ENCODE measurements at regions not wholly inside any gene's neighbourhood (a gene's known extent, or its start where the extent isn't known, plus 50 kb on each side); places are given as distances from the start of the nearest gene placed in this dataset.
A peak's percentile ranks its signal among the peaks of the same experiment; 100 is the strongest.

GRCh38 chrX:45778616-45779015, 577.9 kb upstream of the DIPK2B start:
- DNase-seq (ENCODE audit: insufficient read length, low spot score) (no peak), FAIRE-seq (no peak)
- TF ChIP-seq POLR2A (IDR thresholded peaks at IDR 0.05; ENCODE audit: low read depth, low read length) = no peak

- DNase-seq (ENCODE audit: insufficient read length, low spot score) (no peak), FAIRE-seq (no peak)
- no peak for TF ChIP-seq POLR2A (IDR thresholded peaks at IDR 0.05; ENCODE audit: low read depth, low read length)
Measured at GRCh38 chrX:45777366-45777765, 576.7 kb upstream of the DIPK2B start.

GRCh38 chrX:45775468-45775867, 574.8 kb upstream of the DIPK2B start:
- FAIRE-seq (no peak), DNase-seq (ENCODE audit: insufficient read length, low spot score) (no peak)
- no peak for TF ChIP-seq POLR2A (IDR thresholded peaks at IDR 0.05; ENCODE audit: low read depth, low read length)

- FAIRE-seq = no peak
- no peak for DNase-seq (ENCODE audit: insufficient read length, low spot score)
- no peak for TF ChIP-seq POLR2A (IDR thresholded peaks at IDR 0.05; ENCODE audit: low read depth, low read length)
Measured at GRCh38 chrX:45774961-45775360, 574.3 kb upstream of the DIPK2B start.

GRCh38 chrX:45773572-45773971, 572.9 kb upstream of the DIPK2B start:
- no peak for DNase-seq (ENCODE audit: insufficient read length, low spot score)
- TF ChIP-seq POLR2A (IDR thresholded peaks at IDR 0.05; ENCODE audit: low read depth, low read length) = no peak
- no peak for FAIRE-seq

- FAIRE-seq (no peak), DNase-seq (ENCODE audit: insufficient read length, low spot score) (no peak)
- TF ChIP-seq POLR2A (IDR thresholded peaks at IDR 0.05; ENCODE audit: low read depth, low read length) = no peak
Measured at GRCh38 chrX:45771560-45772340, 571.1 kb upstream of the DIPK2B start.

- DNase-seq (ENCODE audit: insufficient read length, low spot score) (no peak), FAIRE-seq (no peak)
- peak; percentile 89 for TF ChIP-seq POLR2A (IDR thresholded peaks at IDR 0.05; ENCODE audit: low read depth, low read length)
Measured at GRCh38 chrX:45771114-45771513, 570.4 kb upstream of the DIPK2B start.

- DNase-seq (ENCODE audit: insufficient read length, low spot score) (no peak), FAIRE-seq (no peak)
- peak; percentile 49 for TF ChIP-seq POLR2A (IDR thresholded peaks at IDR 0.05; ENCODE audit: low read depth, low read length)
Measured at GRCh38 chrX:45769761-45770582, 569.3 kb upstream of the DIPK2B start.

- FAIRE-seq (no peak), DNase-seq (ENCODE audit: insufficient read length, low spot score) (no peak)
- TF ChIP-seq POLR2A (IDR thresholded peaks at IDR 0.05; ENCODE audit: low read depth, low read length) = no peak
Measured at GRCh38 chrX:45768666-45769236, 568.1 kb upstream of the DIPK2B start.

GRCh38 chrX:45766981-45767501, 566.4 kb upstream of the DIPK2B start:
- FAIRE-seq (no peak), DNase-seq (ENCODE audit: insufficient read length, low spot score) (no peak)
- TF ChIP-seq POLR2A (IDR thresholded peaks at IDR 0.05; ENCODE audit: low read depth, low read length) = no peak

- DNase-seq (ENCODE audit: insufficient read length, low spot score) (no peak), FAIRE-seq (no peak)
- no peak for TF ChIP-seq POLR2A (IDR thresholded peaks at IDR 0.05; ENCODE audit: low read depth, low read length)
Measured at GRCh38 chrX:45765767-45766166, 565.1 kb upstream of the DIPK2B start.

- TF ChIP-seq POLR2A (IDR thresholded peaks at IDR 0.05; ENCODE audit: low read depth, low read length) = no peak
- FAIRE-seq (no peak), DNase-seq (ENCODE audit: insufficient read length, low spot score) (no peak)
Measured at GRCh38 chrX:45765281-45765680, 564.6 kb upstream of the DIPK2B start.

GRCh38 chrX:45762699-45763647, 562.3 kb upstream of the DIPK2B start:
- DNase-seq (ENCODE audit: insufficient read length, low spot score) = no peak
- no peak for TF ChIP-seq POLR2A (IDR thresholded peaks at IDR 0.05; ENCODE audit: low read depth, low read length)
- no peak for FAIRE-seq

All from H54 (cell line).